NCI-H82 (cell line): ENCODE measurements at regions not wholly inside any gene's neighbourhood (a gene's known extent, or its start where the extent isn't known, plus 50 kb on each side); places are given as distances from the start of the nearest gene placed in this dataset.
A peak's percentile ranks its signal among the peaks of the same experiment; 100 is the strongest.

Source experiments
- DNase-seq: peaks from one replicate; lab custom pipeline; 2025; lab: John Stamatoyannopoulos, UW

GRCh38 chr2:195407783-195408182 is 249.2 kb upstream of the SLC39A10 start:
- no peak for DNase-seq

- no peak for DNase-seq
These were observed 250.0 kb upstream of the SLC39A10 start for GRCh38 chr2:195406886-195407603.

- DNase-seq = peak; percentile 5
These were observed 252.4 kb upstream of the SLC39A10 start for GRCh38 chr2:195404651-195405050.

- DNase-seq = no peak
These were observed 260.5 kb upstream of the SLC39A10 start for GRCh38 chr2:195396479-195396878.

- DNase-seq = no peak
These were observed 261.7 kb upstream of the SLC39A10 start for GRCh38 chr2:195395362-195395761.

- no peak for DNase-seq
These were observed 264.3 kb upstream of the SLC39A10 start for GRCh38 chr2:195392446-195393336.

GRCh38 chr2:195390686-195391321 is 266.2 kb upstream of the SLC39A10 start:
- DNase-seq = no peak

GRCh38 chr2:195388028-195388427 is 269.0 kb upstream of the SLC39A10 start:
- DNase-seq = no peak

- DNase-seq = no peak
These were observed 274.8 kb upstream of the SLC39A10 start for GRCh38 chr2:195382186-195382585.

GRCh38 chr2:195370167-195370943 is 286.7 kb upstream of the SLC39A10 start:
- DNase-seq = no peak

- DNase-seq = no peak
These were observed 287.8 kb upstream of the SLC39A10 start for GRCh38 chr2:195369218-195369587.

- no peak for DNase-seq
These were observed 288.5 kb upstream of the SLC39A10 start for GRCh38 chr2:195368249-195369217.

GRCh38 chr2:195367809-195368208 is 289.2 kb upstream of the SLC39A10 start:
- DNase-seq = no peak

- no peak for DNase-seq
These were observed 292.7 kb upstream of the SLC39A10 start for GRCh38 chr2:195364015-195364965.

- no peak for DNase-seq
These were observed 293.5 kb upstream of the SLC39A10 start for GRCh38 chr2:195363496-195363895.

- DNase-seq = no peak
These were observed 296.8 kb upstream of the SLC39A10 start for GRCh38 chr2:195360242-195360641.

- no peak for DNase-seq
These were observed 297.8 kb upstream of the SLC39A10 start for GRCh38 chr2:195359043-195359735.

GRCh38 chr2:195356920-195357440 is 300.0 kb upstream of the SLC39A10 start:
- peak; percentile 56 for DNase-seq

GRCh38 chr2:195356026-195356425 is 301.0 kb upstream of the SLC39A10 start:
- DNase-seq = no peak
